IMR-90 (cell line): ENCODE measurements at regions not wholly inside any gene's neighbourhood (a gene's known extent, or its start where the extent isn't known, plus 50 kb on each side); places are given as distances from the start of the nearest gene placed in this dataset.

Experiments used
- ATAC-seq: fragments of 200-7000 bp; cut with Tn5 transposase; 2 replicates; pipeline ENCODE4 v1.9.1; 2020; ENCODE audit warnings: low read depth, mild to moderate bottlenecking, moderate library complexity
- BruUV-seq: library from RNA; stranded (reverse); fragments of 400-500 nt; replicated peaks from 2 replicates; lab custom pipeline; 2021; lab: Mats Ljungman, UMichigan
- CTCF ChIA-PET: fragments of 300-600 bp; formaldehyde crosslinking; extraction: SDS; loops from one replicate; lab custom pipeline; 2021; ENCODE audit warnings: antibody characterized with exemption; lab: Yijun Ruan, JAX
- POLR2A ChIA-PET: fragments of 300-600 bp; sonication (Branson Sonifier 250); formaldehyde crosslinking; loops from one replicate; lab custom pipeline; 2022; ENCODE audit warnings: antibody characterized with exemption; ENCODE audit not compliant: unreplicated experiment; lab: Charles Lee
- DNase-seq: peaks from one replicate; pipeline ENCODE4 v3.0.0; 2013
- H2AFZ ChIP-seq: replicated peaks from 2 replicates; pipeline ENCODE3; 2013; ENCODE audit warnings: low read length, mild to moderate bottlenecking; ENCODE audit not compliant: poor library complexity
- H2AK5ac ChIP-seq: 2 replicates; pipeline ENCODE4 v1.6.1; 2013; ENCODE audit warnings: low read depth, low read length, inconsistent platforms
- H2AK9ac ChIP-seq: replicated peaks from 2 replicates; pipeline ENCODE3; 2013; ENCODE audit warnings: mild to moderate bottlenecking, low read depth, low read length, moderate library complexity; ENCODE audit not compliant: poor library complexity
- H2BK120ac ChIP-seq: 2 replicates; pipeline ENCODE4 v1.6.1; 2013; ENCODE audit warnings: low read depth, low read length, inconsistent platforms
- H2BK15ac ChIP-seq: 3 replicates; pipeline ENCODE4 v1.6.1; 2013; ENCODE audit warnings: low read depth, low read length, inconsistent platforms
- H2BK20ac ChIP-seq: 2 replicates; pipeline ENCODE4 v1.6.1; 2013; ENCODE audit warnings: low read depth, mild to moderate bottlenecking, inconsistent platforms, low read length, moderate library complexity
- H2BK5ac ChIP-seq: 2 replicates; pipeline ENCODE4 v1.6.1; 2013; ENCODE audit warnings: mild to moderate bottlenecking, low read depth, low read length, inconsistent platforms; ENCODE audit not compliant: poor library complexity, severe bottlenecking
- H3K14ac ChIP-seq: replicated peaks from 2 replicates; pipeline ENCODE4 v1.6.1; 2013; ENCODE audit warnings: low read depth, low read length, inconsistent platforms
- H3K18ac ChIP-seq: 2 replicates; pipeline ENCODE4 v1.6.1; 2013; ENCODE audit warnings: low read depth, low read length, control low read depth
- H3K23ac ChIP-seq: 2 replicates; pipeline ENCODE4 v1.6.1; 2013; ENCODE audit warnings: low read depth, low read length, inconsistent platforms
- H3K27ac ChIP-seq: 2 replicates; pipeline ENCODE4 v1.5.1; 2013; ENCODE audit warnings: mild to moderate bottlenecking, control low read depth, low read length; ENCODE audit not compliant: insufficient read depth
- H3K27me3 ChIP-seq: 2 replicates; pipeline ENCODE4 v1.6.1; 2013; ENCODE audit warnings: low read length; ENCODE audit not compliant: control insufficient read depth, insufficient read depth
- H3K36me3 ChIP-seq: 2 replicates; pipeline ENCODE4 v1.6.1; 2013; ENCODE audit warnings: low read length, mixed read lengths; ENCODE audit not compliant: control insufficient read depth, insufficient read depth
- H3K4ac ChIP-seq: 2 replicates; pipeline ENCODE4 v1.6.1; 2013; ENCODE audit warnings: low read depth, low read length, inconsistent platforms
- H3K4me1 ChIP-seq: 2 replicates; pipeline ENCODE4 v1.6.1; 2013; ENCODE audit warnings: low read length, mixed read lengths; ENCODE audit not compliant: control insufficient read depth, insufficient read depth
- H3K4me2 ChIP-seq: 2 replicates; pipeline ENCODE4 v1.6.1; 2013; ENCODE audit warnings: low read depth, mild to moderate bottlenecking, control low read depth, low read length, moderate library complexity
- H3K4me3 ChIP-seq: 2 replicates; pipeline ENCODE4 v1.5.1; 2013; ENCODE audit warnings: low read depth, mild to moderate bottlenecking, control low read depth, low read length, moderate library complexity; ENCODE audit not compliant: insufficient read depth
- H3K56ac ChIP-seq: 2 replicates; pipeline ENCODE4 v1.6.1; 2013; ENCODE audit warnings: low read length, inconsistent platforms; ENCODE audit not compliant: insufficient read depth; ENCODE audit errors: extremely low read depth
- H3K79me1 ChIP-seq, 2 experiments: 2 replicates each; pipeline ENCODE4 v1.6.1; 2013; ENCODE audit warnings: low read length in 2 of 2, inconsistent platforms in 1 of 2, low read depth in 1 of 2
- H3K9ac ChIP-seq: 2 replicates; pipeline ENCODE4 v1.6.1; 2013; ENCODE audit warnings: low read depth, low read length, control low read depth
- H3K9me1 ChIP-seq: 2 replicates; pipeline ENCODE4 v1.6.1; 2013; ENCODE audit warnings: low read length, inconsistent platforms; ENCODE audit not compliant: insufficient read depth
- H3K9me3 ChIP-seq: 2 replicates; pipeline ENCODE4 v1.6.1; 2013; ENCODE audit warnings: low read length; ENCODE audit not compliant: control insufficient read depth, insufficient read depth
- H4K20me1 ChIP-seq: 2 replicates; pipeline ENCODE4 v1.6.1; 2013; ENCODE audit warnings: low read length, inconsistent platforms; ENCODE audit not compliant: insufficient read depth
- H4K5ac ChIP-seq: 2 replicates; pipeline ENCODE4 v1.6.1; 2013; ENCODE audit warnings: mild to moderate bottlenecking, low read depth, low read length, control low read depth
- H4K8ac ChIP-seq, 2 experiments: 2 replicates each; pipeline ENCODE4 v1.6.1; 2013; ENCODE audit warnings: low read depth in 2 of 2, low read length in 2 of 2, control low read depth in 1 of 2, inconsistent platforms in 1 of 2
- H4K91ac ChIP-seq: 2 replicates; pipeline ENCODE4 v1.6.1; 2013; ENCODE audit warnings: low read depth, low read length, inconsistent platforms; ENCODE audit not compliant: insufficient read depth
- USF2 ChIP-seq: fragments of 150-350 bp; IDR thresholded peaks from 2 replicates; pipeline ENCODE4 v1.6.1; 2017; ENCODE audit warnings: mild to moderate bottlenecking, antibody characterized with exemption, low read length, low read depth
- WGBS, 2 experiments: methylation state at CpG; one replicate each; pipeline versions ENCODE4 v1.1.5 to v1.1.7; 2013; ENCODE audit warnings: missing lambda C conversion rate in 2 of 2; ENCODE audit not compliant: insufficient read length in 1 of 2; ENCODE audit errors: extremely low coverage in 2 of 2; 5-methylcytosine and 5-hydroxymethylcytosine counted together
- dilution Hi-C: fragments of 300-500 bp; cut with HindIII; formaldehyde crosslinking; loops from one replicate; pipeline ENCODE4 v1.14.3; 2018; ENCODE audit warnings: low sequenced_read_pairs; ENCODE audit not compliant: unreplicated experiment
- in situ Hi-C: fragments of 300-500 bp; cut with MboI; formaldehyde crosslinking; loops from 3 replicates; pipeline ENCODE4 v1.14.3; 2019; ENCODE audit warnings: low sequenced_read_pairs, inconsistent platforms, mixed read lengths
- intact Hi-C: fragments of 100-400 bp; cut with micrococcal nuclease; formaldehyde crosslinking; loops from 2 replicates; pipeline ENCODE4 v1.10.0; 2022

- ChIA-PET CTCF (interaction anchor here (0.8 kb wide), 1 partner anchor 12 kb away, joined by 4 read pairs; no protein-coding TSS in a partner anchor), POLR2A (no interaction called here)
- H2AK5ac ChIP-seq: no peak overlapping the region
- no peak overlapping the region for H2BK20ac ChIP-seq
- dilution Hi-C loops: no loop called here
- no peaks in the 10 kb centered on the region for H4K20me1 ChIP-seq
- H2AFZ ChIP-seq: peak overlapping the region; percentile 8
- H3K27me3 ChIP-seq: peaks cover 14% of the 10 kb centered on the region
- no peak overlapping the region for H3K4ac ChIP-seq
- H2BK15ac ChIP-seq: no peak overlapping the region
- H2AK9ac ChIP-seq: no peak overlapping the region
- no peak overlapping the region for H2BK5ac ChIP-seq
- H3K18ac ChIP-seq: no peak overlapping the region
- no peaks in the 10 kb centered on the region for H3K4me1 ChIP-seq
- no peak for TF ChIP-seq USF2
- intact Hi-C loops: no loop called here
- H4K5ac ChIP-seq: no peak overlapping the region
- no peak overlapping the region for H3K4me3 ChIP-seq
- no peak for ATAC-seq
- H3K23ac ChIP-seq: no peak overlapping the region
- H3K56ac ChIP-seq: no peak overlapping the region
- DNase-seq: no peak
- no peak overlapping the region for H3K9ac ChIP-seq
- H3K79me1 ChIP-seq: no peaks in the 10 kb centered on the region
- H3K14ac ChIP-seq: no peak overlapping the region
- H4K91ac ChIP-seq: no peak overlapping the region
- in situ Hi-C loops: no loop called here
- H3K9me1 ChIP-seq: no peaks in the 10 kb centered on the region
- no peaks in the 10 kb centered on the region for H3K9me3 ChIP-seq
- H2BK120ac ChIP-seq: no peak overlapping the region
- no peak overlapping the region for H4K8ac ChIP-seq
- no peak overlapping the region for H3K27ac ChIP-seq
- no TSS peak for BruUV-seq
- no peaks in the 10 kb centered on the region for H3K36me3 ChIP-seq
- no CpG with 5 or more reads among the region's 5 CpGs for WGBS, 2 experiments
- no peak overlapping the region for H3K4me2 ChIP-seq
Observed at GRCh38 chr2:64234150-64234549, 89.9 kb upstream of the PELI1 start.
